Renal pelvis (tissue), 1 donor: ENCODE measurements at regions not wholly inside any gene's neighbourhood (a gene's known extent, or its start where the extent isn't known, plus 50 kb on each side); places are given as distances from the start of the nearest gene placed in this dataset.
"Not testable (repeated sequence)": the region's sequence is repeated elsewhere in the genome, so short reads cannot be mapped to it uniquely, and the experiment has no call there.

Experiments
- DNase-seq: peaks from one replicate; pipeline ENCODE4 v3.0.0-alpha.2; 2013

- DNase-seq, result no peak
These were observed 106.4 kb downstream of the BRD1 start for GRCh38 chr22:49721211-49721763.

GRCh38 chr22:49720279-49720959, 107.3 kb downstream of the BRD1 start:
- no peak for DNase-seq

- DNase-seq, result no peak
These were observed 108.6 kb downstream of the BRD1 start for GRCh38 chr22:49719046-49719445.

GRCh38 chr22:49718396-49718795, 109.3 kb downstream of the BRD1 start:
- no peak for DNase-seq

GRCh38 chr22:49717322-49717919, 110.3 kb downstream of the BRD1 start:
- DNase-seq, result no peak

GRCh38 chr22:49716441-49716840, 111.2 kb downstream of the BRD1 start:
- DNase-seq, result no peak

- no peak for DNase-seq
These were observed 112.2 kb downstream of the BRD1 start for GRCh38 chr22:49715450-49715849.

- DNase-seq, result no peak
These were observed 114.7 kb downstream of the BRD1 start for GRCh38 chr22:49713003-49713402.

GRCh38 chr22:49712195-49712791, 115.4 kb downstream of the BRD1 start:
- peak; percentile 48 for DNase-seq

- no peak for DNase-seq
These were observed 116.9 kb downstream of the BRD1 start for GRCh38 chr22:49710746-49711145.

- DNase-seq, result no peak
These were observed 118.2 kb downstream of the BRD1 start for GRCh38 chr22:49709464-49709863.

GRCh38 chr22:49705972-49706352, 121.7 kb downstream of the BRD1 start:
- DNase-seq, result no peak

GRCh38 chr22:49705216-49705971, 122.3 kb downstream of the BRD1 start:
- no peak for DNase-seq

GRCh38 chr22:49704345-49705215, 123.1 kb downstream of the BRD1 start:
- DNase-seq, result peak; percentile 17

GRCh38 chr22:49703990-49704344, 123.7 kb downstream of the BRD1 start:
- no peak for DNase-seq

GRCh38 chr22:49703505-49703904, 124.2 kb downstream of the BRD1 start:
- DNase-seq, result no peak

- DNase-seq, result no peak
These were observed 125.6 kb downstream of the BRD1 start for GRCh38 chr22:49702068-49702397.

- DNase-seq, result no peak
These were observed 126.1 kb downstream of the BRD1 start for GRCh38 chr22:49701380-49702067.

GRCh38 chr22:49699928-49700498, 127.7 kb downstream of the BRD1 start:
- no peak for DNase-seq

GRCh38 chr22:49699476-49699875, 128.2 kb downstream of the BRD1 start:
- no peak for DNase-seq

- not testable (repeated sequence) for DNase-seq
These were observed 129.1 kb downstream of the BRD1 start for GRCh38 chr22:49698616-49699015.
